Inflammatory macrophage (primary cell): ENCODE measurements at regions not wholly inside any gene's neighbourhood (a gene's known extent, or its start where the extent isn't known, plus 50 kb on each side); places are given as distances from the start of the nearest gene placed in this dataset.
"Not testable (repeated sequence)": the region's sequence is repeated elsewhere in the genome, so short reads cannot be mapped to it uniquely, and the experiment has no call there.

Source experiments
- DNase-seq, 2 donors: peaks; one replicate each; pipeline ENCODE4 v3.0.0-alpha.2; 2020 to 2022

- peak; percentile 36 to 41 for DNase-seq
Measured at GRCh38 chr14:28294834-28295440, 471.6 kb upstream of the FOXG1 start.

GRCh38 chr14:28297559-28297958, 469.0 kb upstream of the FOXG1 start:
- no peak for DNase-seq

GRCh38 chr14:28298156-28298555, 468.4 kb upstream of the FOXG1 start:
- no peak for DNase-seq

GRCh38 chr14:28299227-28299626, 467.4 kb upstream of the FOXG1 start:
- DNase-seq: no peak

GRCh38 chr14:28300356-28300755, 466.2 kb upstream of the FOXG1 start:
- DNase-seq: no peak

- DNase-seq: no peak
Measured at GRCh38 chr14:28301179-28301578, 465.4 kb upstream of the FOXG1 start.

- DNase-seq: no peak
Measured at GRCh38 chr14:28303248-28303647, 463.3 kb upstream of the FOXG1 start.

GRCh38 chr14:28305938-28306337, 460.6 kb upstream of the FOXG1 start:
- no peak for DNase-seq

- no peak for DNase-seq
Measured at GRCh38 chr14:28307506-28307905, 459.1 kb upstream of the FOXG1 start.

GRCh38 chr14:28308734-28309133, 457.9 kb upstream of the FOXG1 start:
- no peak for DNase-seq

GRCh38 chr14:28317890-28318675, 448.5 kb upstream of the FOXG1 start:
- not testable (repeated sequence) for DNase-seq

- DNase-seq: no peak
Measured at GRCh38 chr14:28321475-28322244, 444.9 kb upstream of the FOXG1 start.

GRCh38 chr14:28323366-28323765, 443.2 kb upstream of the FOXG1 start:
- DNase-seq: no peak

- no peak for DNase-seq
Measured at GRCh38 chr14:28323951-28324741, 442.4 kb upstream of the FOXG1 start.

- no peak for DNase-seq
Measured at GRCh38 chr14:28340816-28341215, 425.8 kb upstream of the FOXG1 start.

- DNase-seq: no peak
Measured at GRCh38 chr14:28344381-28344780, 422.2 kb upstream of the FOXG1 start.

GRCh38 chr14:28348797-28349196, 417.8 kb upstream of the FOXG1 start:
- DNase-seq: no peak

- DNase-seq: no peak
Measured at GRCh38 chr14:28356819-28357218, 409.8 kb upstream of the FOXG1 start.

- DNase-seq: no peak
Measured at GRCh38 chr14:28361486-28361885, 405.1 kb upstream of the FOXG1 start.

- no peak for DNase-seq
Measured at GRCh38 chr14:28365510-28365909, 401.1 kb upstream of the FOXG1 start.

- DNase-seq: peak in 1 of 2 donors; percentile 79
Measured at GRCh38 chr14:28373721-28374120, 392.9 kb upstream of the FOXG1 start.

- DNase-seq: peak; percentile 18 to 31
Measured at GRCh38 chr14:28375295-28375694, 391.3 kb upstream of the FOXG1 start.

GRCh38 chr14:28381656-28382055, 384.9 kb upstream of the FOXG1 start:
- DNase-seq: no peak
